ENCODE measurements at regions not wholly inside any gene's neighbourhood (a gene's known extent, or its start where the extent isn't known, plus 50 kb on each side); places are given as distances from the start of the nearest gene placed in this dataset.

DNA sequence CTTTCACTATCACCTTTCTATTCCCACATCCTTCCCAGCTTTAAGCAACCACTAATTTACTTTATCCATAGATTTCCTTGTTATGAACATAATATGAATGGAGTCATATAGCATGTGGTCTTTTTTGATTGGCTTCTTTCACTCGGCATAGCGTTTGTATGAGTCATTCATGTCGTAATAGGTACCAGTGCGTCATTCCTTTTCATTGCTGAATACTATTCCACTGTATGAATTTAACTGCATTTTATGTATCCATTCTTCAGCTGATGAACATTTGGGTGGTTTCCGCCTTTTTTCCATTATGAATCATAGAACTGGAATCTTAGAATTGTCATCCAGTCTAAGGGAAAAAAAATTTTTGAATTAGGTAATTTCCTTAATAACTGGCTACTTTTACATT is 411.3 kb upstream of the AUTS2 start:
- H3K4me3 ChIP-seq: no peak overlapping the region
- no peak overlapping the region for H3K27ac ChIP-seq
- no peaks in the 10 kb centered on the region for H3K36me3 ChIP-seq
- TF ChIP-seq, protein P1, sequence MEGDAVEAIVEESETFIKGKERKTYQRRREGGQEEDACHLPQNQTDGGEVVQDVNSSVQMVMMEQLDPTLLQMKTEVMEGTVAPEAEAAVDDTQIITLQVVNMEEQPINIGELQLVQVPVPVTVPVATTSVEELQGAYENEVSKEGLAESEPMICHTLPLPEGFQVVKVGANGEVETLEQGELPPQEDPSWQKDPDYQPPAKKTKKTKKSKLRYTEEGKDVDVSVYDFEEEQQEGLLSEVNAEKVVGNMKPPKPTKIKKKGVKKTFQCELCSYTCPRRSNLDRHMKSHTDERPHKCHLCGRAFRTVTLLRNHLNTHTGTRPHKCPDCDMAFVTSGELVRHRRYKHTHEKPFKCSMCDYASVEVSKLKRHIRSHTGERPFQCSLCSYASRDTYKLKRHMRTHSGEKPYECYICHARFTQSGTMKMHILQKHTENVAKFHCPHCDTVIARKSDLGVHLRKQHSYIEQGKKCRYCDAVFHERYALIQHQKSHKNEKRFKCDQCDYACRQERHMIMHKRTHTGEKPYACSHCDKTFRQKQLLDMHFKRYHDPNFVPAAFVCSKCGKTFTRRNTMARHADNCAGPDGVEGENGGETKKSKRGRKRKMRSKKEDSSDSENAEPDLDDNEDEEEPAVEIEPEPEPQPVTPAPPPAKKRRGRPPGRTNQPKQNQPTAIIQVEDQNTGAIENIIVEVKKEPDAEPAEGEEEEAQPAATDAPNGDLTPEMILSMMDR (IDR thresholded peaks at IDR 0.05): no peak
- no peaks in the 10 kb centered on the region for H3K9me3 ChIP-seq
- DNase-seq (ENCODE audit: low spot score): no peak
- H3K27me3 ChIP-seq: no peaks in the 10 kb centered on the region
- H3K4me1 ChIP-seq: peaks cover 0 to 8% of the 10 kb centered on the region in 2 donors

DNA sequence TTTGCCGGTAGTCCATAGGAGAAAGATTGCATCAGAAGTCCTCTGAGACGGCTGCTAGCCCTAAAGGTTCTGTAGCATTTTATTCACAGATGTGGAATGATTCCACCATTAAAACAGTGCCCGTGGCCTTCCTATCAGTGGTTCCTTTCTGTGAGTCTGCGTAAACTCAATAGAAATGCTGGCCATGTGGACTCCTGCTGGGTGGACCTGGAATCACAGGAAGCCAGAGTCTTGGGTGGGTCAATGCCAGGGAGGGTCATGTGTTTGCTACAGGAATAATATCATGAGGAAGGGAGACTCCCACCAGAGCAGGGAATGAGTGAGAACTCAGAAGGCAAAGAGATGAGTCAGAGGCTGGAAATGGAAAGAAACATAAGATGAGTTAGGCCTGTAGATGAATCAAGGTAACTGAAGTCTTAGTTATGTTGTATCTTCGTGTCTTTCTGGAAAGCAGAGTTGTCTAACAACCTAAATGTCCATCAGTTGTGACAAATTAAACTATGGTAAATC is 410.4 kb upstream of the AUTS2 start:
- Histone ChIP-seq H3K4me1 (peaks cover 0 to 8% of the 10 kb centered on the region in 2 donors), H3K9me3 (no peaks in the 10 kb centered on the region), H3K36me3 (no peaks in the 10 kb centered on the region), H3K27ac (no peak overlapping the region), H3K4me3 (no peak overlapping the region), H3K27me3 (no peaks in the 10 kb centered on the region)
- TF ChIP-seq, protein P1 (IDR thresholded peaks at IDR 0.05): no peak
- no peak for DNase-seq (ENCODE audit: low spot score)

DNA sequence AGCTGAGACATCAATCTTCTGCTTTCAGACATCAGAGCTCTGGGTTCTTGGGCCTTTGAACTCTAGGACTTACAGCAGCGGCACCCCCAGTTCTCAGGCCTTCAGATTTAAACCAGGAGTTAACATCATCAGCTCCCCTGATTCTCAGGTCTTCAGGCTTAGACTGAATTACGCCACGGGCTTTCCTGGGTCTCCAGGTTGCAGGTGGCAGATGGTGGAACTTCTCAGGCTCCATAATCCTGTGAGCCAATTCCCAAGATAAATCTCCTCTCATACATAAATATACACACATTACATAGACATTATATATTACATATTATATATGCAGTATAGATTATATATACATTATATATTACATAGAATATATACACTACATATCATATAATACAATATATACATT is 408.9 kb upstream of the AUTS2 start:
- no peak for DNase-seq (ENCODE audit: low spot score)
- Histone ChIP-seq H3K36me3 (no peaks in the 10 kb centered on the region), H3K4me1 (peaks cover 0 to 8% of the 10 kb centered on the region in 2 donors), H3K9me3 (no peaks in the 10 kb centered on the region), H3K27me3 (no peaks in the 10 kb centered on the region), H3K27ac (no peak overlapping the region), H3K4me3 (no peak overlapping the region)
- TF ChIP-seq, protein P1 (IDR thresholded peaks at IDR 0.05): no peak

DNA sequence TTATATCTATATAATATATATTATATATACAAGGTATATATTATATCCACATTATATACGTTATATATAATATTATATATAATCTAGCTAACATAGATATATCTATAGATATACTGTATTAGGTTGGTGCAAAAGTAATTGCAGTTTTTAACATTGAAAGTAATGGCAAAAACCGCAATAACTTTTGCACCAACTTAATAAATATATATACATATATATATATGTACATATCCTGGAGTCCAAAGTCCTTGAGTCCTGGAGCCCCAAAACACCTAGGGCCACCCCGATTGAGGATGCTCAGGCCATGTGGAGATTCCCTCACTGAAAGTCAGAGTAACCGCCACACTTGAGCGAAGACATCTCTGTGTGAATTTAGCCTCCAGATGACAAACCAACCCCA is 408.2 kb upstream of the AUTS2 start:
- no peak for DNase-seq (ENCODE audit: low spot score)
- H3K4me3 ChIP-seq: no peak overlapping the region
- H3K27ac ChIP-seq: peak overlapping the region in 1 of 2 donors; percentile 39
- H3K36me3 ChIP-seq: no peaks in the 10 kb centered on the region
- H3K4me1 ChIP-seq: peaks cover 0 to 8% of the 10 kb centered on the region in 2 donors
- no peaks in the 10 kb centered on the region for H3K9me3 ChIP-seq
- TF ChIP-seq, protein P1 (IDR thresholded peaks at IDR 0.05): no peak
- H3K27me3 ChIP-seq: no peaks in the 10 kb centered on the region

DNA sequence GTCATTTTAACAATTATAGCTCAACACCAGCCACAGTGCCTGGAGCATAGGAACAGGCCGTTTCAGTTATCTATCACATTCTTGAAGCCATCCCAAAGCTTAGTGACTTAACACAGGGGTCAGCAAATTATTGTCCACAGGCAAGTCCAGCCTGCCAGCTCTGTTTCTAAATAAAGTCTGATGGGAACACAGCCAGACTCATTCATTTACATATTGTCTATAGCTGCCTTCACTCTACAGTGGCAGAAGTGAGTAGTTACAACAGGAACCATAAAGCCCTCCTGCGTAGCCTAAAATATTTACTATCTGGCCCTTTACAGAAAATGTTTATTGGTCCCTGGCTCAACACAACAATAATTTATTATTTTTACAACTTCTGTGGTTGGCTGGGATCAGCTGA is 407.5 kb upstream of the AUTS2 start:
- TF ChIP-seq, protein P1 (IDR thresholded peaks at IDR 0.05): no peak
- H3K27ac ChIP-seq: peak overlapping the region in 1 of 2 donors; percentile 39

DNA sequence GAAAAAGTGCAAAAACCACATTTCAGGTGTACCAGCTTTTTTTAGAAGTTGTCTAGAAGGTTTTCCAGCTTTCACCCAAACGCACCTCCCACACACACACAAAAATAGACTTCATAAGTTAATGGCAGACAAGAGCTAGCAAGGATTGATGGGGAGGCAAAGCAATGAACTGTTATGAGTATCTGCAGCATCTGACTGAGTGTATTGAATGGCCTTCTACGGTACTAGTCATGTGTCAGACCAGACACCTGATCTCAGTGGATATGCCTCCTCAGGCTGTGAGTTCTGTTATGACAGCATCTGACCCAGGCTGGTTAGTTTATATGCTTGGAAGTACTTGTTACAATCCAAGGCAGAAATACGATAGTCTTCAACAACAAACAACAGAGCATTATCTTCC is 406.1 kb upstream of the AUTS2 start:
- Histone ChIP-seq H3K36me3 (no peaks in the 10 kb centered on the region), H3K4me3 (no peak overlapping the region), H3K27me3 (no peaks in the 10 kb centered on the region), H3K27ac (no peak overlapping the region), H3K9me3 (no peaks in the 10 kb centered on the region), H3K4me1 (peaks cover 0 to 8% of the 10 kb centered on the region in 2 donors)
- TF ChIP-seq, protein P1 (IDR thresholded peaks at IDR 0.05): no peak
- DNase-seq (ENCODE audit: low spot score): no peak

More for the DNA sequence above, 407.5 kb upstream of the AUTS2 start:
- DNase-seq (ENCODE audit: low spot score): no peak
- H3K9me3 ChIP-seq: no peaks in the 10 kb centered on the region
- no peak overlapping the region for H3K4me3 ChIP-seq
- no peaks in the 10 kb centered on the region for H3K36me3 ChIP-seq
- peaks cover 0 to 8% of the 10 kb centered on the region in 2 donors for H3K4me1 ChIP-seq
- H3K27me3 ChIP-seq: no peaks in the 10 kb centered on the region
